ENCODE measurements at regions not wholly inside any gene's neighbourhood (a gene's known extent, or its start where the extent isn't known, plus 50 kb on each side); places are given as distances from the start of the nearest gene placed in this dataset.

DNA sequence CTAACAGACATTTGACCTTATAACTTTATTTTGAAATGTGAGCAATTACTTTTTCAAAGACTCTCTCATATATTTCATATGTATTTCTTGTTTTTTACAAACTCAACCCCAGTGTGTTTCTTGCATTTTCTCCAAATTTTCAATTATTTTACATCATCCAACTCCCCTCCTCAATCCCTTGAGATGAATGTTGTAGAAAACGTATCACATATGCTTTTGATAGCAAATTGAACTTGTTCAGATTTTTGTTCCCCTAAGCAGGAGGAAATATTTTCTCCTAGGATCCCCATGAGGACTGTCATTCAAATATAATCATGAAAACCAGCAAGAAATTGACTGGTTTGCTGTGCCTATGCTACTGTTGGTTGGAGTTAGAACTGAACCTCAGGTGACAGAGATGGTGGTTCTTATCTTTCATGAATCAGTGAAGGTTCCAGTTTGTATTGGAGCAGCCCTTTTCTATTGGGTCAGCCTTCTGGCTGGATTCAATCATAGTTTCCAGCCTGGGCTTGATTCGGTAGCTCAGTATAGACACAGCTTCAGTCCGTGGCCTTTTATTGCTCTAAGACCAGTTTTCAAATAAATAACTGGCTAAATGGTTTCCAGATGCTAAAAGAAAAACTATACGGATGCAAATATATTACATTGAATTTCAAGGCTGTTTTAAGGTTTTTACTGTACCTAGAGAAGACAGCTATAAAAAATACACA is 591.0 kb downstream of the EPHA4 start:
- no peak for TF ChIP-seq CTCF (IDR thresholded peaks at IDR 0.05)
- no peak for TF ChIP-seq POLR2A (IDR thresholded peaks at IDR 0.05)
- TF ChIP-seq EP300 (IDR thresholded peaks at IDR 0.05): no peak
